SK-N-SH treated with all-trans-retinoic acid at 6 μM for 48 hours (cell line): ENCODE measurements at regions not wholly inside any gene's neighbourhood (a gene's known extent, or its start where the extent isn't known, plus 50 kb on each side); places are given as distances from the start of the nearest gene placed in this dataset.
"Not testable (repeated sequence)": the region's sequence is repeated elsewhere in the genome, so short reads cannot be mapped to it uniquely, and the experiment has no call there.

Experiments used
- ATAC-seq: fragments of 200-7000 bp; cut with Tn5 transposase; 3 replicates; pipeline ENCODE4 v1.9.1; 2020; ENCODE audit warnings: mild to moderate bottlenecking, moderate library complexity
- ARNTL ChIP-seq: fragments of 450-650 bp; formaldehyde crosslinking; IDR thresholded peaks from 2 replicates; pipeline ENCODE4 v1.5.0; 2020; ENCODE audit warnings: low read depth, mild to moderate bottlenecking, moderate library complexity, borderline replicate concordance
- BACH2 ChIP-seq: fragments of 250-450 bp; sonication (Bioruptor Pico); IDR thresholded peaks from 2 replicates; pipeline ENCODE4 v1.9.0; 2021; ENCODE audit warnings: mild to moderate bottlenecking, borderline replicate concordance
- CREB5 ChIP-seq: fragments of 250-450 bp; sonication (Bioruptor Pico); IDR thresholded peaks from 2 replicates; pipeline ENCODE4 v1.5.1; 2020; ENCODE audit warnings: low read depth, mild to moderate bottlenecking, moderate library complexity
- CSDC2 ChIP-seq: fragments of 250-450 bp; sonication (Bioruptor Pico); IDR thresholded peaks from 2 replicates; pipeline ENCODE4 v1.5.0; 2020; ENCODE audit warnings: mild to moderate bottlenecking, moderate library complexity
- CSRNP3 ChIP-seq: fragments of 250-450 bp; sonication (Bioruptor Pico); IDR thresholded peaks from 2 replicates; pipeline ENCODE4 v1.5.1; 2021; ENCODE audit warnings: mild to moderate bottlenecking, moderate library complexity
- ESRRG ChIP-seq: fragments of 250-450 bp; sonication (Bioruptor Pico); IDR thresholded peaks from 2 replicates; pipeline ENCODE4 v1.6.1; 2021; ENCODE audit warnings: mild to moderate bottlenecking
- GLIS3 ChIP-seq: fragments of 250-450 bp; sonication (Bioruptor Pico); IDR thresholded peaks from 2 replicates; pipeline ENCODE4 v1.5.0; 2020; ENCODE audit warnings: mild to moderate bottlenecking, moderate library complexity
- ISL1 ChIP-seq: fragments of 250-450 bp; sonication (Bioruptor Pico); IDR thresholded peaks from 2 replicates; pipeline ENCODE4 v2.1.2; 2022; ENCODE audit warnings: mild to moderate bottlenecking, moderate library complexity
- OSR1 ChIP-seq: fragments of 250-450 bp; sonication (Bioruptor Pico); IDR thresholded peaks from 2 replicates; pipeline ENCODE4 v1.8.0; 2022; ENCODE audit warnings: moderate library complexity, mild to moderate bottlenecking, inconsistent platforms
- PATZ1 ChIP-seq: fragments of 250-450 bp; sonication (Bioruptor Pico); IDR thresholded peaks from 2 replicates; pipeline ENCODE4 v1.8.0; 2020; ENCODE audit warnings: mild to moderate bottlenecking, moderate library complexity, borderline replicate concordance
- POU6F1 ChIP-seq: fragments of 250-450 bp; sonication (Bioruptor Pico); IDR thresholded peaks from 2 replicates; pipeline ENCODE4 v1.8.0; 2021; ENCODE audit warnings: low read depth, mild to moderate bottlenecking, moderate library complexity, borderline replicate concordance
- PPARA ChIP-seq: fragments of 250-450 bp; sonication (Bioruptor Pico); IDR thresholded peaks from 2 replicates; pipeline ENCODE4 v1.5.0; 2020; ENCODE audit warnings: mild to moderate bottlenecking, borderline replicate concordance
- RARB ChIP-seq: fragments of 250-450 bp; sonication (Bioruptor Pico); IDR thresholded peaks from 2 replicates; pipeline ENCODE4 v1.8.0; 2021; ENCODE audit warnings: mild to moderate bottlenecking, moderate library complexity
- SNAI2 ChIP-seq: fragments of 250-450 bp; sonication (Bioruptor Pico); IDR thresholded peaks from 2 replicates; pipeline ENCODE4 v1.5.0; 2020; ENCODE audit warnings: mild to moderate bottlenecking, moderate library complexity
- TOX ChIP-seq: fragments of 250-450 bp; sonication (Bioruptor Pico); IDR thresholded peaks from 2 replicates; pipeline ENCODE4 v1.8.0; 2021; ENCODE audit warnings: mild to moderate bottlenecking, moderate library complexity, borderline replicate concordance
- TSHZ2 ChIP-seq: fragments of 250-450 bp; sonication (Bioruptor Pico); IDR thresholded peaks from 2 replicates; pipeline ENCODE4 v1.5.0; 2020; ENCODE audit warnings: mild to moderate bottlenecking, moderate library complexity
- ZC3H10 ChIP-seq: fragments of 250-450 bp; sonication (Bioruptor Pico); IDR thresholded peaks from 2 replicates; pipeline ENCODE4 v1.5.1; 2021; ENCODE audit warnings: mild to moderate bottlenecking, moderate library complexity
- ZFP30 ChIP-seq: fragments of 450-650 bp; formaldehyde crosslinking; IDR thresholded peaks from 2 replicates; pipeline ENCODE4 v1.5.0; 2022; ENCODE audit warnings: mild to moderate bottlenecking, moderate library complexity
- ZNF565 ChIP-seq: fragments of 450-650 bp; formaldehyde crosslinking; conservative IDR thresholded peaks from 2 replicates; pipeline ENCODE4 v1.5.0; 2020; ENCODE audit warnings: low read depth, mild to moderate bottlenecking, moderate library complexity
- ZNF70 ChIP-seq: fragments of 450-650 bp; formaldehyde crosslinking; IDR thresholded peaks from 2 replicates; pipeline ENCODE4 v1.5.0; 2020; ENCODE audit warnings: mild to moderate bottlenecking, moderate library complexity
- ZNF8 ChIP-seq: fragments of 450-650 bp; formaldehyde crosslinking; IDR thresholded peaks from 2 replicates; pipeline ENCODE4 v1.5.0; 2020; ENCODE audit warnings: mild to moderate bottlenecking, moderate library complexity

GRCh38 chr7:68720697-68721096 lies 877.6 kb upstream of the AUTS2 start (continued):
- TF ChIP-seq TSHZ2 (no peak), ZNF8 (no peak)
- TF ChIP-seq, all 23 proteins: peak for 0

- no peak for TF ChIP-seq TOX
- TF ChIP-seq PPARA, result no peak
- TF ChIP-seq CSDC2 (CRISPR knock-in tag), result no peak
- ATAC-seq, result no peak
Observed at GRCh38 chr7:68722044-68722443, 876.2 kb upstream of the AUTS2 start.

GRCh38 chr7:68724965-68725364 lies 873.3 kb upstream of the AUTS2 start:
- TF ChIP-seq ZNF565 (CRISPR knock-in tag) (no peak), ESRRG (CRISPR knock-in tag) (no peak), SNAI2 (no peak), TOX (no peak), ZNF70 (CRISPR knock-in tag) (no peak), GLIS3 (CRISPR knock-in tag) (no peak), ZFP30 (CRISPR knock-in tag) (no peak), PPARA (no peak), CSRNP3 (CRISPR knock-in tag) (no peak), POU6F1 (no peak), ISL1 (no peak), CSDC2 (CRISPR knock-in tag) (no peak), ARNTL (no peak)
- ATAC-seq, result no peak

- TF ChIP-seq PPARA, result no peak
- no peak for TF ChIP-seq TSHZ2
- TF ChIP-seq SNAI2, result no peak
- no peak for TF ChIP-seq ZNF70 (CRISPR knock-in tag)
- no peak for TF ChIP-seq ZNF565 (CRISPR knock-in tag)
- TF ChIP-seq CREB5, result no peak
- TF ChIP-seq PATZ1 (CRISPR knock-in tag), result no peak
- no peak for TF ChIP-seq BACH2 (CRISPR knock-in tag)
- no peak for TF ChIP-seq ARNTL
- TF ChIP-seq ZFP30 (CRISPR knock-in tag), result no peak
- no peak for TF ChIP-seq CSDC2 (CRISPR knock-in tag)
- TF ChIP-seq OSR1 (CRISPR knock-in tag), result no peak
- TF ChIP-seq ZC3H10 (CRISPR knock-in tag), result no peak
- no peak for TF ChIP-seq RARB
- no peak for ATAC-seq
Observed at GRCh38 chr7:68725843-68726785, 872.2 kb upstream of the AUTS2 start.

- ATAC-seq, result not testable (repeated sequence)
Observed at GRCh38 chr7:68728720-68729119, 869.6 kb upstream of the AUTS2 start.
